GM23338 (cell line): ENCODE measurements at regions not wholly inside any gene's neighbourhood (a gene's known extent, or its start where the extent isn't known, plus 50 kb on each side); places are given as distances from the start of the nearest gene placed in this dataset.

Source experiments
- CREB1 ChIP-seq: fragments of 250-450 bp; sonication (Bioruptor Pico); IDR thresholded peaks from 2 replicates; pipeline ENCODE4 v1.5.0; 2020; ENCODE audit warnings: low read depth, mild to moderate bottlenecking, moderate library complexity
- CTCF ChIP-seq, 2 experiments: fragments of 200-600 bp in 1 of 2; sonication (generic) in 1 of 2; conservative IDR thresholded peaks; 2 replicates each; pipeline versions ENCODE4 v1.5.1 to v1.6.1; 2016 to 2017; ENCODE audit warnings: antibody characterized with exemption in 2 of 2, low read depth in 2 of 2, mild to moderate bottlenecking in 2 of 2, moderate library complexity in 1 of 2
- ETS1 ChIP-seq: IDR thresholded peaks from 2 replicates; pipeline ENCODE4 v1.6.1; 2016; ENCODE audit warnings: antibody characterized with exemption
- EZH2 ChIP-seq: fragments of 200-600 bp; sonication (generic); IDR thresholded peaks from one replicate; pipeline ENCODE4 v1.8.0; 2017; ENCODE audit warnings: antibody characterized with exemption, mild to moderate bottlenecking, low read depth; ENCODE audit not compliant: unreplicated experiment
- EZH2phosphoT487 ChIP-seq: fragments of 200-600 bp; sonication (generic); IDR thresholded peaks from one replicate; pipeline ENCODE4 v1.8.1; 2018; ENCODE audit warnings: antibody characterized with exemption; ENCODE audit not compliant: unreplicated experiment
- JUNB ChIP-seq: IDR thresholded peaks from one replicate; pipeline ENCODE4 v1.6.1; 2016; ENCODE audit warnings: antibody characterized with exemption; ENCODE audit not compliant: unreplicated experiment
- NANOG ChIP-seq: IDR thresholded peaks from 2 replicates; pipeline ENCODE4 v1.6.1; 2016; ENCODE audit warnings: antibody characterized with exemption, borderline replicate concordance
- POLR2AphosphoS5 ChIP-seq: IDR thresholded peaks from 2 replicates; pipeline ENCODE4 v1.6.1; 2016; ENCODE audit warnings: antibody characterized with exemption, low read depth
- REST ChIP-seq: IDR thresholded peaks from one replicate; pipeline ENCODE4 v1.6.1; 2018; ENCODE audit warnings: antibody characterized with exemption; ENCODE audit not compliant: unreplicated experiment
- STAT1 ChIP-seq: IDR thresholded peaks from one replicate; pipeline ENCODE4 v1.6.1; 2016; ENCODE audit warnings: antibody characterized with exemption; ENCODE audit not compliant: unreplicated experiment
- ZNF331 ChIP-seq: fragments of 250-450 bp; sonication (Bioruptor Pico); IDR thresholded peaks from 2 replicates; pipeline ENCODE4 v1.5.0; 2020; ENCODE audit warnings: low read depth, mild to moderate bottlenecking, moderate library complexity
- ZNF462 ChIP-seq: fragments of 250-450 bp; sonication (Bioruptor Pico); IDR thresholded peaks from 2 replicates; pipeline ENCODE4 v1.5.0; 2020; ENCODE audit warnings: mild to moderate bottlenecking, moderate library complexity

- TF ChIP-seq CTCF (conservative IDR thresholded peaks at IDR 0.05; ENCODE audit: low read depth in 2 of 2) (no peak), EZH2 (no peak), CREB1 (CRISPR knock-in tag) (no peak), ETS1 (no peak), POLR2AphosphoS5 (no peak), EZH2phosphoT487 (no peak), JUNB (no peak), REST (no peak), STAT1 (no peak), ZNF331 (no peak), ZNF462 (CRISPR knock-in tag) (no peak), NANOG (no peak)
Observed at GRCh38 chr9:22214021-22214420, 204.9 kb upstream of the CDKN2B start.
